Limb (tissue), 2 donors: ENCODE measurements at regions not wholly inside any gene's neighbourhood (a gene's known extent, or its start where the extent isn't known, plus 50 kb on each side); places are given as distances from the start of the nearest gene placed in this dataset.
"Not testable (repeated sequence)": the region's sequence is repeated elsewhere in the genome, so short reads cannot be mapped to it uniquely, and the experiment has no call there.

Source experiments
- DNase-seq, 2 donors: peaks; one replicate each; pipeline ENCODE4 v3.0.0-alpha.2; 2016; ENCODE audit errors: extremely low spot score in 2 of 2

GRCh38 chr18:55974521-55974920, 386.5 kb upstream of the TCF4 start:
- no peak for DNase-seq

DNA sequence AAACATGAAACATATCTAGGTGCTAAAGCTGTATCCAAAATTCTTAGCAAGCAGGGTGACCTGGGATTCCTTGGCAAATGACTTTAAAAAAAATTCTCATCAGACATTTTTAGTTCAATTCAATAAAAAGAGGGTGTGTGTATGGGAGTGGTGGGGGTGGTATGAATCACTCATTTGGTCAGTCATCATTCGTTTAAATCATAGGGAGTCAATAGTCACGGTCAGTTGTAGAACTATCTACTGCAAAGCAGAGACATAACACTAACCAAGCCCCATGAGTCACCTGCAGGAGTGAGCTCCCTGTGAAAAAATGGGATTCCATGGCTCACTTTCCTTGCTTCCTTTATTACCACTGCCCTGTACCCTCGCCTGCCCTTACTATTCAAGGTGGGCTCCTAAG, 380.6 kb upstream of the TCF4 start:
- no peak for DNase-seq

DNA sequence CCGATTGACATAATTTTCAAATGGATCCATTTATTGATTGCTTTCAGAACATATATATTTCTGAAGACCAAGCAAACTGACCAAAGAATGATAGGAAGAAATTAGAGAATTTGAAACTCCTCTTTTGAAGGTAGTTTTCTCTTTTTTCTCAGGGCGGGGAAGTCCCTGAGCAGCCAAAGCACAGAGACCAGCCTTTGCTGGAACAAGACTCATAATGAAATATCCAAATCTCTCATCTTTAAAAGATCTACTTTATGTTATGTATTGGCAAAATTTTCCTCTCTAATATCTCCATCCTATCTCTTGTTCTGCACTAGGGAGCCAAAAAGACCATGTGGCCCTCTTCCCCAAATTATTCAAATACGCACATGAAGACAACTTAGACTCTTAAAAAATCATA, 379.0 kb upstream of the TCF4 start:
- no peak for DNase-seq

- no peak for DNase-seq
Observed at GRCh38 chr18:55964171-55964570, 376.2 kb upstream of the TCF4 start.

DNA sequence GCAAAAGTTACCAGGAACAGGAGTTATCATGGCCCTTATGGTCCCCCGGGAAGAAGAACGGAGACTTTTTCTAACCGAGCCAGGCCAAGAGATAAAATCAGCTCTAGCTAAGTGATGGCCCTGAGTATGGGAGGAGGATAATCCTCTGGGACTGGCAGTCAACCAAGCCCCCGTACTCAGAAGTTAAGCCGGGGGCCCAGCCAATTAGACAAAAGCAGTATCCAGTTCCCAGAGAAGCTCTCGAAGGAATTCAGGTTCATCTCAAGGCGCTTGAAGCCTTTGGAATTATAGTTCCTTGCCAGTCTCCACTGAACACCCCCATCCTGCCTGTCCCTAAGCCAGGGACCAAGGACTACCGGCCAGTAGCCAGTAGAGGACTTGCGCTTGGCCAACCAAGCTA, 365.3 kb upstream of the TCF4 start:
- DNase-seq = no peak

DNA sequence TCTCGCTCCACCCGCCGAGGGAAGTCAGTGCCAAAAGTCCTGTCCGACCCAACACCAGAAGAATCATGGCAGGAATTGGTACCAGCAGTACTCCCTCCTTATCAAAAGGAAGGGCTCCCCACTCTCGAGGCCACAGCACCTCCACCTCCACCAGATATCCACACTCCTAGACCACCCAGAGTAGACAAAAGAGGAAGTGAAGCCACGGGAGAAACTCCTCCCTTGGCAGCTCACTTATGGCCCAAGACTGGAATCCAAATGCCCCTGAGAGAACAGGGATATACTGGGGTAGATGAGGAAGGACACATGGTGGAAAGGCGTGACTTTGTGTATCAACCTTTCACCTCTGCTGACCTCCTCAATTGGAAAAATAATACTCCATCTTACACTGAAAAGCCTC, 363.7 kb upstream of the TCF4 start:
- DNase-seq = not testable (repeated sequence)

DNA sequence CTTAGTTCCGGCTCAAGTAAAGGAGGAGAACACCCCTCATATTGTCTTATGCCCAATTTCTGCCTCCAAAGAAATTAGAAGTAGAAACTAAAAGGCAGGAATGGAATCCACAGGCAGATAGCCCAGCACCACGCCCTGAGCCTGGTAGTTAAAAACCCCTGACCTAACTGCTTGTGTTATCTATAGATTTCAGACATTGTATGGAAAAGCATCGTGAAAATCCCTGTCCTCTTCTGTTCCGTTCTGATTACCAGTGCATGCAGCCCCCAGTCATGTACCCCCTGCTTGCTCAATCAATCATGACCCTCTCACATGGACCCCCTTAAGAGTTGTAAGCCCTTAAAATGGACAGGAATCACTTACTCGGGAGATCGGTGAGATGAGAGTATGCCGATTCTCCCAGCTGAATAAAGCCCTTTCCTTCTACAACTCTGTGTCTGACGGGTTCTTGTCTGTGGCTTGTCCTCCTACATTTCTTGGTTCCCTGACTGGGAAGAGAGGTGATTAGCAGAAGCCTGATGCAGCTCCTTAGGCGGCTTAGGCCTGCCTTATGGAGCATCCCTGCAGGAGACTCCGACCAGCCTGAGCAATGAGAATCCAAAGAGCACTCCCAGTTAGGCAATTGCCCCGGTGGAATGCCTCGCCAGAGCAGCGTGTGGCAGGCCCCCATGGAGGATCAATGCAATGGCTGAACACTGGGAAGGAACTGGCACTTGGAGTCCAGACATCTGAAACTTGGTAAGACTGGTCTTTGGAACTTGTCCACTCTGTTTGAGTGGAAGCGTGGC, 362.6 kb upstream of the TCF4 start:
- no peak for DNase-seq

DNA sequence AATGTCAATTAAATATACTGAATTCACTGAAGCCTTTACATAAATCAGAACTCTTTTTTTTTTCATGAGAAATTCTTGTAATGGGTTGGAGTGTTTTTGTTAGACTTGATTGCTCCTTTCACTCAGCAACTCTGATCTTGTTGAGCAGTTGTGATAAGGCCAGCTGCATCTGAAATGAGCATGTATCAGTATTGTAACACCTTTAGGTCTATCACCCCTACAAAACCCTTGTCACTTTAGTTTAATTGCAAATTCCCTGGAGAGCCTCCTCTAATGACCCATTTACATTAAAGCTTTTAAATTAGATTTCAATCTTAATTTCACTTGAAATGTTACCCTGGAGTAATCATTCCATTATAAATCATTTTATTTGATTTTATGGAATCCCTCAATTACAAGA, 346.8 kb upstream of the TCF4 start:
- no peak for DNase-seq

DNA sequence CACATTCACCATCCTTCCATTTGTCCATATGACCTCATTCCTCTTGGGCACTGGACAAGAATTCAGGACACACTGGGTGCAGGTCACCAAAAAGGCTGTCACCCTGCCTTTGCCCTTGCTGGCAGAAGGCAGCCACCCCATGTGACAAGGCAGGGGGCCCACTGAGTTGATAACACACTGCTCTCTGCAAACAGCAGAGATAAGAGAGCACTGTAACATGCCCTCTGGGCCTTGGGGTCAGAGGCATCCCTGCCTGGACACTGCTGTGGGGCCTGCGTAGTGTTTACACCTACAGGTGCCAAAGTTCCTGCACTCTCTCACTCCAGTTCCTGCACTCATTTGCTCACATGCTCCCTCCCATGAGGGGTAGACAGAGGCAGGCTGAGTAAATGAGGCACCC, 344.7 kb upstream of the TCF4 start:
- DNase-seq = no peak

DNA sequence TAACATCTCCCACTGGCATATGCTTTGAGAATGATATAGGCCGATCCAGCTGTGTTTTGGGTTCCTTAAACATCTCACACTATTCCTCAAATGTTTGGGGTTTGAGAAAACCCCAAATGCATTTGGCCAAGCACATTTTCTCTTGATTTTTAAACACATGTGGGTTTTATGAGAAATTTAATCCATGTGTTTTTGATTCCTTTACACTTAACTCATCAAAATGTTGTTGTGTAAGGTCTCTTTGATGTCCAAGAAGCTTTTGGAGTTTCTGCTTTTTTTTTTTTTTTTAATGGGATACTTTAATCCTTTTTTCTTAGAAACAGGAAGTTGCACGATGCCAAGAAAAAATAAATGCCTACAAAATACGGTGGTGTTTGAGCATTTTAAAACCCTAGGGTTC, 339.8 kb upstream of the TCF4 start:
- DNase-seq = peak in 1 of 2 donors; percentile 25

DNA sequence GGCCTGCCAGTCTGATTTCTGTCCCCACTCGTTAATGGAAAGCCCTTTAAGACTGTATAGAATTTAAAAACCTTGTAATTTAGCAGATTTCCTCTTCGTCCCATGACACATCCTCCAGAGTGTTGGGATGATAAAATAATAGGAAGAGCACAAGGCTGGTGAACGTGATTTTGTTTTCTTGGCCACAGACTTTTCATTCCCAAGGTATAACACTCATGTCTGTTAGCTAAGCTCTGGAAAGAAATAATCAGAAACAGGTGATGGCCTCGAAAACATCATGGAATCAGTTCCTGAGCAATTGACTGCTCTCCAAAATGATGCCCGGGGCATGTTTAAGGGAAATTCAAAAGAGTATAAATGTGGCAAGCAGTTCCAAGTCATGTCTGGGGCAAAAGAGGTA, 337.8 kb upstream of the TCF4 start:
- no peak for DNase-seq

GRCh38 chr18:55920063-55920462, 332.1 kb upstream of the TCF4 start:
- DNase-seq = no peak

- no peak for DNase-seq
Observed at GRCh38 chr18:55918444-55918843, 330.5 kb upstream of the TCF4 start.

- DNase-seq = no peak
Observed at GRCh38 chr18:55912919-55913318, 324.9 kb upstream of the TCF4 start.

DNA sequence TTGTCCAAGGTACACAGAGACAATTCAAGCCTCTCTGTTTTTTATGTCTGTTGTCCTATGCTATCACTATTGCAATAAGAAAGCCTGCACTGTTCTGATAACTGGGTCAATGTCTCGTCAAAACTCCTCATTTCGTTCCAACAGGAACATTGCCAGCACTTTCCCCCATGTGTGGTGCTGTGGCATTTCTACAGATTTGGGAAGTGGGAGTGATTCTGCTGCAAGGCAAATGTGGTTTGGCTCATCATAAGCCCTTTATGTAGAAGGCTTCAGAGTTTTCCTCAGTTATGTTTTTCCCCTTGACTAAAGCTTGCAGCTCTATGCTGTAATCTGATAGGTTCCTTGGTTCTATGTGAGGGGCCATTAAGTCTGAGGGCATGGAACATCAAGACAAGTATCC, 324.1 kb upstream of the TCF4 start:
- DNase-seq = no peak

DNA sequence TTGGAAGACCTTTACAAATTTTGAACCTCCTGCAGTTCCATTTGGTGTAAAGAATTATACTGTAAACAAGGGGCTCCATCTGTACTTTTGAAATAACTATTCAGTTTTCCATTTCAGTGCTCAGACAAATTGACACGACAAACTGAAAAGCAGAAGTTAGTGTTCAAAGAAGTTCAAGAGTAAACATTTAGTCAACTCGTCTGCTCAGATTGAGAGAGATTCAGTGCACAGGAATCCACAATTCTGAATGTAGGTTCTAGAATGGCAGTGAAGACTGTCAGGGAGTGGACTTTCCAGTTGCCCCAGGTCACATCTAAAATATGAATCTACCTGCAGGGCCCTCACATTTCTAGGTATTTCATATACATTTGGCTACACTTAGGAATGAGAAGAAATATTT, 322.3 kb upstream of the TCF4 start:
- DNase-seq = no peak

- DNase-seq = peak in 1 of 2 donors; percentile 43
Observed at GRCh38 chr18:55908901-55909366, 320.9 kb upstream of the TCF4 start.

- peak; percentile 36 to 65 for DNase-seq
Observed at GRCh38 chr18:55907453-55908175, 319.6 kb upstream of the TCF4 start.

DNA sequence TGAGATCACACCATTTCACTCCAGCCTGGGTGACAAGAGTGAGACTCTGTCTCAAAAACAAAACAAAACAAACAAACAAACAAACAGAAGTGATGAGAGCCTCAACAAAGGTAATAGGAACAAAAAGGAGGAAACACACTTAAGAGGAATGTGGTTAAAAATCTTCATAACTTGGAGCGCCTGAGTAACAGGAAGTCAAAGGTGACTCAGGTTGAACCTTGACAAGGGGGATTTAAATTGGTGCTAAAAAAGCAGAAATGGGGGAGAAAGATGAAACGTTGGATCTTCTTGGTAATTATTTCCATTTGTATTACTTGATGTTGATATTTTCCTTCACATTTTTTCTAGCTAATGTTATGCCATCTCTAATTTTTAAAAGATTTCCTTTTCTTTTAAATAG, 318.5 kb upstream of the TCF4 start:
- DNase-seq = no peak

DNA sequence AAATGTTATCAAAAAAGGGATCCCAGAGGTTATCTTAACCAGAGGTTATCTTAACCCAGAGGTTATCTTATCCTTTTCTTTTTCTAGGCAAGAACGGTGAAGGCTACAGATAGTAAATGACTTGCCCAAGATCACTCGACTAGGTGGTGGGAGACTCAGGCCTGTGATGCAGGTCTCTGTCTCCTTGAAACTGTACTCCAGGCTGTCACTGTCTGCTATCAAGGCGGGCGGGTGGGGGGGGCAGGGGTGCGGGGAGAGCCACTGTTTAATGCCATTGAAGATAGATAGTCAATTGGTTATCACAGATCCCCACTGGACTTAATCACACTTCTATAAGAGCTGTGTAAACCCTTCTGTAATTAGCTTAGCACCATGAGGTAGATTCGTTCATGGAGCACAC, 315.9 kb upstream of the TCF4 start:
- no peak for DNase-seq

DNA sequence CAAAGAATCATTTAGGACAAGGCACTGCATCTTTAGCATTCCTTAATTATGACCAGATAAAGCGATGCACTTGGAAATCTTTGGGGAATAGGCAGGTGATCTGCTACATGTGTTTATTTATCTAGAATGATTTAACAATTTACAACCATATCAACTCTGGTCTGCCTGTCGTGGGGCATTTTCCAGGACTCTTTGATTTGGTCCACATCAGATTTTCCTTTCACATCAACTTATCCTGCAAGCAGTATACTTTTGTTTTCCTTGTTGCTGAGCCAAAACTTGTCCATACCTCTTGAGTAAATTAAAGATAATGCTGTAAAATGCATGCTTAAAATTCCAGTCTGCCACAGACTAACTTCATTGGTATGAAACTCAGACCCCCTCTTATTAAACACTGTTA, 312.4 kb upstream of the TCF4 start:
- DNase-seq = no peak

DNA sequence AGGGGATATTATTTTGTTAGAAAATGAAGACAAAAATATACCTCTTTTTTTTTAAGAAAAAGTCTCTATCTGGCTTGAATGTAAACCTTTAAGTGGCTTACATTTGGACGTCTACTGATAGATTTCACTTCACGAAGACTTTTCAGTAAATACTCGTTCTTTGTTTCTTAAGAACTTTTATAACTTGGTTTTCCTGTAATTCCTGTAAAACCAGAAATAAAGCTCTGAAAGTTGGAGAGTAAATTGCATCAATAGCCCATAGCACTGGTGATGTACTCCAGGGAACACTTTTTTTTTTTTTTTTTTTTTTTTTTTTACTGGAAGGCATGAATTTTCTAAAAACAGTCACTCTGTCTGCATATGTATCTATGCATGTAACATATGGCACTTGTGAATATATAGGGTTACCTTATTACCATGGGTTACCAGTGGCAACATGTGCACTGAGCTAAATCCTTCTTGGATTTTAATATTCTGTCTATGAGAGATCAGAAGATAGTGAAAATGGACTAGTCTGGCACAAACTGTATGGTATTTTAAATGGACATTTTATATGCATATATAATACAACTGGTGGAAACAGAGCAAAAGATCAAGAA, 309.2 kb upstream of the TCF4 start:
- no peak for DNase-seq

- DNase-seq = no peak
Observed at GRCh38 chr18:55893948-55894347, 306.0 kb upstream of the TCF4 start.
